KMS-11 (cell line): ENCODE measurements at regions not wholly inside any gene's neighbourhood (a gene's known extent, or its start where the extent isn't known, plus 50 kb on each side); places are given as distances from the start of the nearest gene placed in this dataset.

Experiments
- H2AFZ ChIP-seq: fragments of 200-600 bp; sonication (generic); 2 replicates; pipeline ENCODE4 v1.6.1; 2016; ENCODE audit warnings: antibody characterized with exemption, mixed run types, low read depth
- H3K27ac ChIP-seq: fragments of 200-600 bp; sonication (generic); 2 replicates; pipeline ENCODE4 v1.6.1; 2016; ENCODE audit warnings: mild to moderate bottlenecking, mixed run types
- H3K27me3 ChIP-seq: fragments of 200-600 bp; sonication (generic); 2 replicates; pipeline ENCODE4 v1.6.1; 2017; ENCODE audit warnings: mild to moderate bottlenecking, low read depth, mixed run types, moderate library complexity; ENCODE audit not compliant: insufficient read depth
- H3K36me3 ChIP-seq: fragments of 200-600 bp; sonication (generic); 2 replicates; pipeline ENCODE4 v1.6.1; 2017; ENCODE audit warnings: mild to moderate bottlenecking, mixed run types; ENCODE audit not compliant: insufficient read depth
- H3K4me1 ChIP-seq: fragments of 200-600 bp; sonication (generic); 2 replicates; pipeline ENCODE4 v1.6.1; 2016; ENCODE audit warnings: mild to moderate bottlenecking, low read depth, mixed run types; ENCODE audit not compliant: poor library complexity, severe bottlenecking
- H3K4me2 ChIP-seq: fragments of 200-600 bp; sonication (generic); 2 replicates; pipeline ENCODE4 v1.7.0; 2016; ENCODE audit warnings: mild to moderate bottlenecking, mixed run types
- H3K4me3 ChIP-seq: fragments of 200-600 bp; sonication (generic); IDR thresholded peaks from 2 replicates; pipeline ENCODE4 v1.6.1; 2017; ENCODE audit warnings: low read depth, low read length, mixed read lengths; ENCODE audit not compliant: insufficient read depth
- H3K79me2 ChIP-seq: fragments of 200-600 bp; sonication (generic); 2 replicates; pipeline ENCODE4 v1.6.1; 2016; ENCODE audit warnings: low read depth, mixed run types; ENCODE audit not compliant: insufficient read depth
- H3K9ac ChIP-seq: fragments of 200-600 bp; sonication (generic); 2 replicates; pipeline ENCODE4 v1.6.1; 2016; ENCODE audit warnings: mild to moderate bottlenecking, mixed run types
- H4K20me1 ChIP-seq: fragments of 200-600 bp; sonication (generic); 2 replicates; pipeline ENCODE4 v1.6.1; 2016; ENCODE audit warnings: mild to moderate bottlenecking, mixed run types; ENCODE audit not compliant: insufficient read depth
- TF ChIP-seq, protein P1 (sequence below): fragments of 200-600 bp; sonication (generic); conservative IDR thresholded peaks from 2 replicates; pipeline ENCODE4 v1.6.1; 2017; ENCODE audit warnings: low read depth, mild to moderate bottlenecking, antibody characterized with exemption, low read length, moderate library complexity, mixed read lengths

DNA sequence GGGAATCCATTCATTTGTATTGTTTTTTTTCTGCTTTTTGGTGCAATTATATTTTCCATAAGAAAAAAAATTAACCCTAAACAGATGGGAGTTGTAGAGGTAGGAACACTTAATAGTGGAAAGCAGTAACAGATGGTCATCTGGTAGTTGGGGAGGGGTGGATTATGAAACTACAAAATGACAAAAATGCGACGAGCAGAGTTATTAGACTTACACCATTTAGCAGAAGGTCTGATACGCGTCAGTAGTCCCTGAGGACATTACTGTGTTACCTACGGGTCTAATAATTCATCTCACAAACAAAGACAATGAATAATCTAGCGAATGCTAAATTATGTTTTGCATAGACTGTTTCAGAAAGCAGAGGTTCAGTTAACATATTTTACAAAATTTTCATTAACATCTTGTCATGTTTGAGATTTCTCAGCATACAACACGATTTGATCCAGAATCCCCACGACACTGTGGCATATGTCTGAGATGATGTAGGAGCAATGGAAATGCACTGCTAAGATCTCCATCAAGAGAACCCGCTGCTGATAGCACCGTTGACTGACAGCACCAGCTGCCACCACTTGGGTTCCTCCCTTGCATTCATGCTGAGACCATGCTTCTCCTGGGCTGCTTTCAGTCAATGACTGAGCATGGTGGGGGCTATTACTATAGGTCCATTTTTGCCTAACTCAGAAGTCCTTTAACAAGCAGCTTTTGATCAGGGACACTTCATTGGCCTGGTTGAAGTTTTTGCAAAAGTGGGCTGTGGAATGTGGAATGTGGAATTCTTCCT, 182.2 kb upstream of the CPHXL start:
- TF ChIP-seq, protein P1, sequence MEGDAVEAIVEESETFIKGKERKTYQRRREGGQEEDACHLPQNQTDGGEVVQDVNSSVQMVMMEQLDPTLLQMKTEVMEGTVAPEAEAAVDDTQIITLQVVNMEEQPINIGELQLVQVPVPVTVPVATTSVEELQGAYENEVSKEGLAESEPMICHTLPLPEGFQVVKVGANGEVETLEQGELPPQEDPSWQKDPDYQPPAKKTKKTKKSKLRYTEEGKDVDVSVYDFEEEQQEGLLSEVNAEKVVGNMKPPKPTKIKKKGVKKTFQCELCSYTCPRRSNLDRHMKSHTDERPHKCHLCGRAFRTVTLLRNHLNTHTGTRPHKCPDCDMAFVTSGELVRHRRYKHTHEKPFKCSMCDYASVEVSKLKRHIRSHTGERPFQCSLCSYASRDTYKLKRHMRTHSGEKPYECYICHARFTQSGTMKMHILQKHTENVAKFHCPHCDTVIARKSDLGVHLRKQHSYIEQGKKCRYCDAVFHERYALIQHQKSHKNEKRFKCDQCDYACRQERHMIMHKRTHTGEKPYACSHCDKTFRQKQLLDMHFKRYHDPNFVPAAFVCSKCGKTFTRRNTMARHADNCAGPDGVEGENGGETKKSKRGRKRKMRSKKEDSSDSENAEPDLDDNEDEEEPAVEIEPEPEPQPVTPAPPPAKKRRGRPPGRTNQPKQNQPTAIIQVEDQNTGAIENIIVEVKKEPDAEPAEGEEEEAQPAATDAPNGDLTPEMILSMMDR: no peak

DNA sequence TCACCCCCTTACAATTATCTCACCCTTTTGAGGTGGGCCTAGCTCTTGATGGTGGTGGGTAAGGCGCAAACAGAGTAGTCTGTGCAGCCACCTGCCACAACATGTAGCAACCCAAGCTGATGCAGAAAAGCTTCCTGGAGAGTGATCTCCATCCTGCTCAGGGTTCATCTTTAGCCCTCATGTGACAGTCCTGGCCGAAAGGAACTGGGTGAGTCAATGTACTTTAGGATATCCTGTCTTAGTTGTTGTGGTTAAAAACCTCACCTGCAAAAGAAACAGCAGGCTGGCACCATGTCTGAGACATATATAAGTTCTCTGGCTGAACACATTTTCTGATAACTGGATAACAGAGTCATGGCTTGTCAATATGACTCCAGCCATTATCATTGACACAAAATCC, 183.5 kb upstream of the CPHXL start:
- no peaks in the 10 kb centered on the region for H3K4me1 ChIP-seq
- H3K27ac ChIP-seq: no peak overlapping the region
- TF ChIP-seq, protein P1: no peak
- H3K79me2 ChIP-seq: no peaks in the 10 kb centered on the region
- H2AFZ ChIP-seq: no peak overlapping the region
- H3K4me3 ChIP-seq: no peak overlapping the region
- no peaks in the 10 kb centered on the region for H3K27me3 ChIP-seq
- no peaks in the 10 kb centered on the region for H4K20me1 ChIP-seq
- H3K4me2 ChIP-seq: no peak overlapping the region
- no peaks in the 10 kb centered on the region for H3K36me3 ChIP-seq
- H3K9ac ChIP-seq: no peak overlapping the region

More for the DNA sequence above, 182.2 kb upstream of the CPHXL start:
- no peaks in the 10 kb centered on the region for H3K36me3 ChIP-seq
- H3K27ac ChIP-seq: no peak overlapping the region
- H3K9ac ChIP-seq: no peak overlapping the region
- H3K27me3 ChIP-seq: no peaks in the 10 kb centered on the region
- H3K4me1 ChIP-seq: no peaks in the 10 kb centered on the region
- no peak overlapping the region for H3K4me3 ChIP-seq
- H3K4me2 ChIP-seq: no peak overlapping the region
- no peaks in the 10 kb centered on the region for H3K79me2 ChIP-seq
- H4K20me1 ChIP-seq: no peaks in the 10 kb centered on the region
- no peak overlapping the region for H2AFZ ChIP-seq

DNA sequence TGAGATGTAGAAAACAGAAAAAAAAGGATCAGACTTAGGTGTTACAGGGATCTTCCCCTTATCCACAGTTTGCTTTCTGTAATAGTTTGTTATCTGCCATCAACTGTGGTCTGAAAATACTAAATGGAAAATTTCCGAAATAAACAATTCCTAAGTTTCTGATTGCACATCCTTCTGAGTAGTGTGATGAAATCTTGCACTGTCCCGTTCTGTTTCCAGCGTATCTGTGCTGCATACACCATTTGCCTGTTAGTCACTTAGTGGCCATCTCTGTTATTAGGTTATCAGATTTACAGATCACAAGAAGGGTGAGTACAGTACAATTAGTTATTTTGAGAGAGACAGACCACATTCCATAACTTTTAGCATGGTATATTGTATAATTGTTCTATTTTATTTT, 185.6 kb upstream of the CPHXL start:
- Histone ChIP-seq H2AFZ (no peak overlapping the region), H3K9ac (no peak overlapping the region), H4K20me1 (no peaks in the 10 kb centered on the region), H3K4me1 (no peaks in the 10 kb centered on the region), H3K27ac (no peak overlapping the region), H3K79me2 (no peaks in the 10 kb centered on the region), H3K4me2 (no peak overlapping the region), H3K27me3 (no peaks in the 10 kb centered on the region), H3K4me3 (no peak overlapping the region), H3K36me3 (no peaks in the 10 kb centered on the region)
- TF ChIP-seq, protein P1: no peak

DNA sequence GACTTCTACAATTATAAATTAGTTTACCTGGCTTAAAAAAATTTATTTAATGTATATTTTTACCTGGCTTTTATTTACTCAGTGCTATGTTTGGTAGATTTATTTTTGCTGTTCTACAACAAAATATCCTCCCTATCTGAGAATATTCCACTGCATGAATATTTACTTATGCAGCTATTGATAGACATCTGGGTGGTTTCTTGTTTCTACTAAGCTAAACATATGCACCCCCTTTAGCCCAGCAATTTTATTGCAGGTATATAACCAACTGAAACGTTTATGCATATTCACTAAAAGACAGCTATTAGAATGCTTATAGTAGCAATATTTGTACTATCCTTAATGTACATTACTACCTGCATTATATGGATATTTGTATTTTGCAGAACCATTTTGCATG, 187.7 kb upstream of the CPHXL start:
- H3K9ac ChIP-seq: no peak overlapping the region
- no peaks in the 10 kb centered on the region for H3K27me3 ChIP-seq
- H3K4me3 ChIP-seq: no peak overlapping the region
- H3K4me1 ChIP-seq: no peaks in the 10 kb centered on the region
- no peak overlapping the region for H2AFZ ChIP-seq
- no peak overlapping the region for H3K4me2 ChIP-seq
- no peaks in the 10 kb centered on the region for H4K20me1 ChIP-seq
- H3K27ac ChIP-seq: no peak overlapping the region
- TF ChIP-seq, protein P1: no peak
- no peaks in the 10 kb centered on the region for H3K36me3 ChIP-seq
- H3K79me2 ChIP-seq: no peaks in the 10 kb centered on the region
